Activated T-helper 2 cell treated with anti-CD3 and anti-CD28 coated beads, Interferon-gamma antibody, Interleukin-2, Interleukin-4, amounts not matched to agents 10 μg/mL and 5 μg/mL and 100 μg/mL, durations not matched to agents 14 hours and 24 hours and 36 hours (primary cell): ENCODE measurements at regions not wholly inside any gene's neighbourhood (a gene's known extent, or its start where the extent isn't known, plus 50 kb on each side); places are given as distances from the start of the nearest gene placed in this dataset.

Experiments used
- DNase-seq: peaks from one replicate; pipeline ENCODE4 v3.0.0; 2021; ENCODE audit warnings: low spot score
- H3K27ac Mint-ChIP-seq: one replicate; pipeline ENCODE4 v1.8.0; 2021; ENCODE audit warnings: mixed read lengths
- H3K27me3 Mint-ChIP-seq: one replicate; pipeline ENCODE4 v1.8.0; 2021; ENCODE audit warnings: low read depth, mixed read lengths
- H3K36me3 Mint-ChIP-seq: one replicate; pipeline ENCODE4 v1.8.0; 2021; ENCODE audit warnings: low read depth, mixed read lengths
- H3K4me1 Mint-ChIP-seq: one replicate; pipeline ENCODE4 v1.8.0; 2021; ENCODE audit warnings: low read depth, mixed read lengths
- H3K4me3 Mint-ChIP-seq: one replicate; pipeline ENCODE4 v1.8.0; 2021; ENCODE audit warnings: low read depth, mild to moderate bottlenecking, moderate library complexity, mixed read lengths
- H3K9me3 Mint-ChIP-seq: one replicate; pipeline ENCODE4 v1.8.0; 2021; ENCODE audit warnings: mixed read lengths
- intact Hi-C: fragments of 100-400 bp; cut with micrococcal nuclease; formaldehyde crosslinking; loops from one replicate; pipeline ENCODE4 v1.15.1; 2023

- Mint-ChIP-seq H3K36me3 (no peaks in the 10 kb centered on the region), H3K4me3 (no peak overlapping the region), H3K9me3 (no peaks in the 10 kb centered on the region), H3K27me3 (no peaks in the 10 kb centered on the region), H3K27ac (no peak overlapping the region), H3K4me1 (no peaks in the 10 kb centered on the region)
- intact Hi-C loops = no loop called here
- no peak for DNase-seq
Measured at GRCh38 chr4:42347076-42347475, 50.2 kb upstream of the SHISA3 start.
